Testis (tissue), 2 donors: ENCODE measurements at regions not wholly inside any gene's neighbourhood (a gene's known extent, or its start where the extent isn't known, plus 50 kb on each side); places are given as distances from the start of the nearest gene placed in this dataset.

Source experiments
- CTCF ChIP-seq, 3 experiments: fragments of 450-650 bp in 2 of 3; fragments of 200-600 bp in 1 of 3; sonication (generic) in 1 of 3; IDR thresholded peaks; one replicate each; pipeline ENCODE4 v1.5.1; 2016 to 2019; ENCODE audit warnings: antibody characterized with exemption in 3 of 3, mild to moderate bottlenecking in 2 of 3, moderate library complexity in 1 of 3
- POLR2A ChIP-seq: fragments of 450-650 bp; IDR thresholded peaks from one replicate; pipeline ENCODE4 v1.6.1; 2017; ENCODE audit warnings: antibody characterized with exemption, mild to moderate bottlenecking, moderate library complexity

DNA sequence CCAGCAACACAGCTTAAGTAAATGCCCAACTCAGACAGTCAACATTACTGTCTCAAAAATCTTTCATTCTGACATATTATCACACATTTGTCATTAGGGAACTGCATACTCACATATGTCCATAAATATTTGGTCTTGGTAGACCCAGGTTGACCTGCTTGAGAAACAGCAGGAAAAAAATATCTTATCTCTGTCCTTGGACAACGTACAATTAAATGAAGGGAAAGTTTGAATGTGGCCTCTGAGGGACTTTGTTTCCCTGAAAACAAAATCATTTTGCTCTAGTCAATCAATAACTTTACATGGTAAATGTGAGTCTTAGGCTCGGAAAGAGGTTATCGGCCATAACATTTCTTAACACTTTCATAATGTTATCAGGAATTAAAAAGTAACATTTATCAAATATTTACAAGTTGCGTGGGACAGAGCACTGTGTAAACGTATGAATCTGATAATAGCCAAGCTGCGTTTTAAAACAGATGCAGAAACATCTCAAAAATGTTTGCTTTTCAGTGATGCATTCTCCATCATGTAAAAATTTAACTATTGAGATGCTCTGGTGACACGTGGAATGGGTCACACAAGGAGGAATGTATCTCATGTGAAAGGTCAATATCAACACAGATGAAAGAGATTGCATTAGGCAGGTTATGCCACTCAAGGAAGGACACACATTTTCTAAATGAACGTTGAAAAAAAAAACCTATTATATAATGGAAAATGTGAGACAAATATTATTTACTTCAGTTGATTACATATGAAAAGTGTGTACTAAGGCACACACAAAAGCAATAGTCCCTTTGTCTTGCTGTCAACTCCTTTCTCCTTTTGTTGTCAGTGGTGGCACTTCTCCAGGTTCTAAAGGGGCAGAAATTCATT is 304.4 kb downstream of the WDR72 start:
- TF ChIP-seq POLR2A = no peak
- TF ChIP-seq CTCF (IDR thresholded peaks at IDR 0.05) = no peak
